ENCODE measurements at regions not wholly inside any gene's neighbourhood (a gene's known extent, or its start where the extent isn't known, plus 50 kb on each side); places are given as distances from the start of the nearest gene placed in this dataset.

DNA sequence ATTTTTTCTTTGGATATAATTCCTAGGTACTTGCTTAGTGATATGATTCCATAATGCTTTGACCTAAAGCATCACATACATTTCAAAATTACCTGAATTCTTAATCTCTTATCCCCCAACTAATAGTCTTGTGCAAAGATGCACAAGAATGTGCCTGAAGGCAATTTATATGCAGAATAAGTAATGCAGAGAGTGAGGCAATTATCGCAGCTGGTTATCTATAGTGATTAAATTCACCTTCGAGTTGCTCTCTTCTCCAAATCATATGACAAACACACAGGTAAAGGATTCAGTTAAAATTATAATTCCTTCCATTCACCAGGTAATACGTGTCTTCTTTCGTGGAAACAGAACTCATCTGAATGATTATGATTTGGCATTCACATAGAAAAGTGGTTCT, 717.3 kb downstream of the MRPL39 start:
- Histone ChIP-seq H3K4me1 (ENCODE audit: control insufficient read depth in 1 of 2, insufficient read depth in 2 of 2, low read length in 2 of 2) (no peaks in the 10 kb centered on the region), H2AFZ (ENCODE audit: insufficient read depth, low read length, poor library complexity) (no peak overlapping the region), H3K4me3 (ENCODE audit: low read depth, low read length) (no peak overlapping the region), H3K9ac (ENCODE audit: low read length) (no peak overlapping the region), H3K79me2 (ENCODE audit: control insufficient read depth, insufficient read depth, low read length, poor library complexity) (no peaks in the 10 kb centered on the region), H3K14ac (ENCODE audit: low read length) (no peak overlapping the region), H3K27ac (ENCODE audit: low read depth, low read length) (no peak overlapping the region), H4K8ac (ENCODE audit: low read depth, low read length) (no peak overlapping the region), H3K36me3 (ENCODE audit: control insufficient read depth in 1 of 2, insufficient read depth in 2 of 2, low read length in 2 of 2) (no peaks in the 10 kb centered on the region), H3K27me3 (ENCODE audit: insufficient read depth, low read length) (no peaks in the 10 kb centered on the region), H2BK5ac (ENCODE audit: low read depth, low read length, poor library complexity) (no peak overlapping the region), H4K12ac (ENCODE audit: low read depth, low read length) (no peak overlapping the region), H4K91ac (ENCODE audit: low read depth, low read length) (no peak overlapping the region), H3K9me3 (ENCODE audit: insufficient read depth, low read depth, low read length) (no peaks in the 10 kb centered on the region), H3K4me2 (ENCODE audit: low read length) (no peak overlapping the region), H3K4ac (ENCODE audit: low read depth, low read length) (no peak overlapping the region), H2BK12ac (ENCODE audit: low read length) (no peak overlapping the region), H3K18ac (ENCODE audit: low read length) (no peak overlapping the region), H3K23ac (ENCODE audit: low read length) (no peak overlapping the region), H2BK120ac (ENCODE audit: insufficient read depth, low read length, poor library complexity) (no peak overlapping the region), H2AK5ac (ENCODE audit: low read length) (no peak overlapping the region), H3K79me1 (ENCODE audit: low read length) (no peaks in the 10 kb centered on the region)
- WGBS (ENCODE audit: extremely low coverage, insufficient coverage, insufficient read length) = no CpG with 5 or more reads among the region's 4 CpGs
- no peak for DNase-seq

DNA sequence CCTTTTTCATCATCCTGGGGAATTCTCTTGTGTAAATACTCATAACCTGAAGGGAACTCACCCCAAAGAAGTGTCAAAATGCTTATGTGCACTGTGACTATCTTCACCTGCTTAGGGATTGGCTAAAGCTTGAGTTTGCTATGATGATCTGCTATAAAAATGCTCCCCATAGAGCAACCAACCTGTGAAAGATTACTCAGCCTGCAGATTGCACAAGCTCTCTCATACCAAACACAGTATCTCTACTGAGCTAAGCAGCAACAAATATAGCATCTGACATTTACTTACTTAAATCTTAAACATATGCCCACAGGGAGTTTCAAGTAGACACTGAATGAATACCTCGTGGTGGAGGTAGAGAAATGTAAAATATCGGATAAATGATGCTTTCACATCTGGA, 725.8 kb downstream of the MRPL39 start:
- no peak overlapping the region for H3K4me3 ChIP-seq (ENCODE audit: low read depth, low read length)
- H3K14ac ChIP-seq (ENCODE audit: low read length) = no peak overlapping the region
- H3K36me3 ChIP-seq (ENCODE audit: control insufficient read depth in 1 of 2, insufficient read depth in 2 of 2, low read length in 2 of 2) = no peaks in the 10 kb centered on the region
- no peaks in the 10 kb centered on the region for H3K9me3 ChIP-seq (ENCODE audit: insufficient read depth, low read depth, low read length)
- DNase-seq = no peak
- H2BK5ac ChIP-seq (ENCODE audit: low read depth, low read length, poor library complexity) = no peak overlapping the region
- H3K4ac ChIP-seq (ENCODE audit: low read depth, low read length) = no peak overlapping the region
- H2AK5ac ChIP-seq (ENCODE audit: low read length) = no peak overlapping the region
- WGBS (ENCODE audit: extremely low coverage, insufficient coverage, insufficient read length) = no CpG with 5 or more reads among the region's 2 CpGs
- no peak overlapping the region for H4K91ac ChIP-seq (ENCODE audit: low read depth, low read length)
- no peak overlapping the region for H4K12ac ChIP-seq (ENCODE audit: low read depth, low read length)
- no peak overlapping the region for H4K8ac ChIP-seq (ENCODE audit: low read depth, low read length)
- no peak overlapping the region for H2BK12ac ChIP-seq (ENCODE audit: low read length)
- no peaks in the 10 kb centered on the region for H3K27me3 ChIP-seq (ENCODE audit: insufficient read depth, low read length)
- no peak overlapping the region for H3K4me2 ChIP-seq (ENCODE audit: low read length)
- H3K79me1 ChIP-seq (ENCODE audit: low read length) = no peaks in the 10 kb centered on the region
- H2AFZ ChIP-seq (ENCODE audit: insufficient read depth, low read length, poor library complexity) = no peak overlapping the region
- H3K4me1 ChIP-seq (ENCODE audit: control insufficient read depth in 1 of 2, insufficient read depth in 2 of 2, low read length in 2 of 2) = no peaks in the 10 kb centered on the region
- H3K18ac ChIP-seq (ENCODE audit: low read length) = no peak overlapping the region
- H3K79me2 ChIP-seq (ENCODE audit: control insufficient read depth, insufficient read depth, low read length, poor library complexity) = no peaks in the 10 kb centered on the region
- no peak overlapping the region for H2BK120ac ChIP-seq (ENCODE audit: insufficient read depth, low read length, poor library complexity)
- H3K27ac ChIP-seq (ENCODE audit: low read depth, low read length) = no peak overlapping the region
- no peak overlapping the region for H3K23ac ChIP-seq (ENCODE audit: low read length)
- H3K9ac ChIP-seq (ENCODE audit: low read length) = no peak overlapping the region

DNA sequence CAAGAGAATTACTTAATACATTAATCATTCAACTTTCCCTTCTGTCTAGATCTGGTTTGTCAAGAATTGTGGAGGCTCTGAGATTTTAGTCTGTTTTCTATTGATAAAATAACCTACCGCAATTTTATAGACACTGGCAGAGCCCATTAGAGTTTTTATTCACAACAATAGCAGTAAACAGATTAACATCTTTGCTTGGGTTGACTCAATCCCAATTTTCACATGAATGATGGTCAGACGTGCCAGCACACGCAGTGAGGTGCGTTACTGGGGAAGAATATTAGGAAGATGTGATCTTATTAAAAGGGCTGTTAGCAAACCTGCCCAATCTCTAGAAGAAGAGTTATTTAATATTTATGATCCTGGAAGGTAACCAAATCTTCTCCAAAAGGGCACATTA, 736.6 kb downstream of the MRPL39 start:
- Histone ChIP-seq H3K27ac (ENCODE audit: low read depth, low read length) (no peak overlapping the region), H4K8ac (ENCODE audit: low read depth, low read length) (no peak overlapping the region), H3K14ac (ENCODE audit: low read length) (no peak overlapping the region), H3K4me2 (ENCODE audit: low read length) (no peak overlapping the region), H4K91ac (ENCODE audit: low read depth, low read length) (no peak overlapping the region), H4K12ac (ENCODE audit: low read depth, low read length) (no peak overlapping the region), H2BK12ac (ENCODE audit: low read length) (no peak overlapping the region), H3K27me3 (ENCODE audit: insufficient read depth, low read length) (no peaks in the 10 kb centered on the region), H2BK120ac (ENCODE audit: insufficient read depth, low read length, poor library complexity) (no peak overlapping the region), H3K18ac (ENCODE audit: low read length) (no peak overlapping the region), H3K4me3 (ENCODE audit: low read depth, low read length) (no peak overlapping the region), H3K9me3 (ENCODE audit: insufficient read depth, low read depth, low read length) (no peaks in the 10 kb centered on the region), H3K79me1 (ENCODE audit: low read length) (no peaks in the 10 kb centered on the region), H2AK5ac (ENCODE audit: low read length) (no peak overlapping the region), H3K9ac (ENCODE audit: low read length) (no peak overlapping the region), H2BK5ac (ENCODE audit: low read depth, low read length, poor library complexity) (no peak overlapping the region), H2AFZ (ENCODE audit: insufficient read depth, low read length, poor library complexity) (no peak overlapping the region), H3K79me2 (ENCODE audit: control insufficient read depth, insufficient read depth, low read length, poor library complexity) (no peaks in the 10 kb centered on the region), H3K4ac (ENCODE audit: low read depth, low read length) (no peak overlapping the region), H3K23ac (ENCODE audit: low read length) (no peak overlapping the region), H3K4me1 (ENCODE audit: control insufficient read depth in 1 of 2, insufficient read depth in 2 of 2, low read length in 2 of 2) (no peaks in the 10 kb centered on the region), H3K36me3 (ENCODE audit: control insufficient read depth in 1 of 2, insufficient read depth in 2 of 2, low read length in 2 of 2) (no peaks in the 10 kb centered on the region)
- no peak for DNase-seq
- WGBS (ENCODE audit: extremely low coverage, insufficient coverage, insufficient read length) = no CpG with 5 or more reads among the region's 4 CpGs

DNA sequence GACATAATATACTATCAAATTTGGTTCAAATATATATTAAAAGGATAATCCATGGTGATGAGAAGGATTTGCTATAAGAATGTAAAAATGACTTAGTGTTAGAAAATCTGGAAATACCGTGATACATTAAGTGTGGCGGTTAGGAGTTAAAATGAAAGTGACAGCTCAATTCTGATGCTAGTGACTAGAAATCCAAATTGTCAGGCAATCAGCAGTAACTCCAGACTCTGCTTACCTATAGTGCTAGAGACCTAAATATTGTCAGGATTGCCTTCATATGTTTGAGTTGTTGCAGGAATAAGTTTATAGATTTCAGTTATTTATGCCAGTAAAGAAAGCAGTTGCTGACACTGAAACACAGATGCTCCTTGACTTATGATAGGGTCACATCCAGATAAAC, 737.4 kb downstream of the MRPL39 start:
- no peaks in the 10 kb centered on the region for H3K27me3 ChIP-seq (ENCODE audit: insufficient read depth, low read length)
- no peak overlapping the region for H4K91ac ChIP-seq (ENCODE audit: low read depth, low read length)
- no peak overlapping the region for H2AFZ ChIP-seq (ENCODE audit: insufficient read depth, low read length, poor library complexity)
- WGBS (ENCODE audit: extremely low coverage, insufficient coverage, insufficient read length) = no CpG with 5 or more reads among the region's 2 CpGs
- H3K14ac ChIP-seq (ENCODE audit: low read length) = no peak overlapping the region
- no peak overlapping the region for H3K9ac ChIP-seq (ENCODE audit: low read length)
- no peak overlapping the region for H3K4me2 ChIP-seq (ENCODE audit: low read length)
- no peak for DNase-seq
- H3K9me3 ChIP-seq (ENCODE audit: insufficient read depth, low read depth, low read length) = no peaks in the 10 kb centered on the region
- H3K4me3 ChIP-seq (ENCODE audit: low read depth, low read length) = no peak overlapping the region
- no peak overlapping the region for H4K8ac ChIP-seq (ENCODE audit: low read depth, low read length)
- no peaks in the 10 kb centered on the region for H3K4me1 ChIP-seq (ENCODE audit: control insufficient read depth in 1 of 2, insufficient read depth in 2 of 2, low read length in 2 of 2)
- H2BK120ac ChIP-seq (ENCODE audit: insufficient read depth, low read length, poor library complexity) = no peak overlapping the region
- H3K79me1 ChIP-seq (ENCODE audit: low read length) = no peaks in the 10 kb centered on the region
- no peak overlapping the region for H2BK12ac ChIP-seq (ENCODE audit: low read length)
- H3K27ac ChIP-seq (ENCODE audit: low read depth, low read length) = no peak overlapping the region
- H3K36me3 ChIP-seq (ENCODE audit: control insufficient read depth in 1 of 2, insufficient read depth in 2 of 2, low read length in 2 of 2) = no peaks in the 10 kb centered on the region
- no peak overlapping the region for H3K23ac ChIP-seq (ENCODE audit: low read length)
- no peak overlapping the region for H2AK5ac ChIP-seq (ENCODE audit: low read length)
- H3K18ac ChIP-seq (ENCODE audit: low read length) = no peak overlapping the region
- H2BK5ac ChIP-seq (ENCODE audit: low read depth, low read length, poor library complexity) = no peak overlapping the region
- H4K12ac ChIP-seq (ENCODE audit: low read depth, low read length) = no peak overlapping the region
- no peak overlapping the region for H3K4ac ChIP-seq (ENCODE audit: low read depth, low read length)
- H3K79me2 ChIP-seq (ENCODE audit: control insufficient read depth, insufficient read depth, low read length, poor library complexity) = no peaks in the 10 kb centered on the region
